ENCODE measurements at regions not wholly inside any gene's neighbourhood (a gene's known extent, or its start where the extent isn't known, plus 50 kb on each side); places are given as distances from the start of the nearest gene placed in this dataset.

GRCh38 chr13:27730191-27730590, 62.1 kb upstream of the GSX1 start:
- no peaks in the 10 kb centered on the region for H3K9me3 ChIP-seq
- intact Hi-C loops (cut with DNase I; ENCODE audit: low total_unique reads): no loop called here
- no peak for TF ChIP-seq CTCF (IDR thresholded peaks at IDR 0.05)
- TF ChIP-seq POLR2A (IDR thresholded peaks at IDR 0.05): no peak
- no peak overlapping the region for H3K4me3 ChIP-seq
- DNase-seq: no peak
- H3K4me1 ChIP-seq: no peaks in the 10 kb centered on the region
- no peaks in the 10 kb centered on the region for H3K27me3 ChIP-seq
- no peak overlapping the region for H3K27ac ChIP-seq
- no peaks in the 10 kb centered on the region for H3K36me3 ChIP-seq
